GM21529 (cell line): ENCODE measurements at regions not wholly inside any gene's neighbourhood (a gene's known extent, or its start where the extent isn't known, plus 50 kb on each side); places are given as distances from the start of the nearest gene placed in this dataset.

Source experiments
- ATAC-seq: cut with Tn5 transposase; IDR thresholded peaks from one replicate; pipeline ENCODE4 v1.9.1; 2021; ENCODE audit not compliant: unreplicated experiment

DNA sequence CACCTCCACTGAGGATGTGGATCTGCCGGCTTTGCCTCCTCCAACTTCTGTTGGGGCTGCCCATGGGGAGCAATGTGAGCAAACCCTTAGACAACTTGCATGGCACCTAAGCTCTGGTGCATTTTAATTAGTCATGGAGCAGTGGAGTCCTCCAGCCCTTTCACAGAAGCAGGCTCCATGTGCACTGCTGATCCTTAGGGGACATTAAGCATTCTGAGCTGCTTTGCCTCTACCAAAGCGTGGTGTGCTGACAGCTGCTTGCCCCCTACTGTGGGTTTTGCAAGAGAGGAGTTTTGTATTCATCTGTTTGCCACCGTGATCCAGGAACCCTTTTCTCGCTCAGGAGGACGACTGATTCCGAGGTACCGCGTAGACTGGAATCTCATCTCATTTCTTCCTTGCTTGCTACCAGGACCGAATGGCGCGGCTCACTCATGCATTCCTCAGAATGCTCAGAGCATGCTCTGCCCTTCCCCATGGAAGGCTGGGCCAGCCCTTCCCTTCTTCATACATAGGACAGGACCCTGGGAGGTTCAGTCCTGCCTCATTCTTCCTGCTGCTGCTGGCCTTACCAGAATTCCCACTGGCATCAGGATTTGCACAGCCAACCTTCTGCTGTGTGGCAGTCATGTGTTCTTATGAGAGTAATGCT is 432.5 kb downstream of the GADD45G start:
- no peak for ATAC-seq

DNA sequence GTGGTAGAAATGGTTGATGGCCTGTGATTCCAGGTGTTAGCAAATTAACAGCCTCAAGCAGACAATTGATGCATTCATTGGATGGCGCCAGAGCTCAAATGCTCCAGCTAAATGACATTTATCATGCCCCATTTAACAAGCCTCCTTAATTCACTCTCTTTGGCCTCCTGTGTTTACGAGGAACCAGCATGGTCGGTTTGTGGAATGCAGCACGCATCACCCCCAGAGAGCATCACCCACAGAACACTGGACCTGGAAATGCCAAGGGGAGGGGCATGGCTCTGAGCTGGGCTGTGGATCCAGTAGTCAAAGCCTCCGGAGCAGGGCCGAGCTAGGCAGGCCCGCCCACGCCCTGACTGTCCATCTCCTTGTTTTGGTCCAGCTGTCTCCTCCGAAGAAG is 434.0 kb downstream of the GADD45G start:
- ATAC-seq = no peak

DNA sequence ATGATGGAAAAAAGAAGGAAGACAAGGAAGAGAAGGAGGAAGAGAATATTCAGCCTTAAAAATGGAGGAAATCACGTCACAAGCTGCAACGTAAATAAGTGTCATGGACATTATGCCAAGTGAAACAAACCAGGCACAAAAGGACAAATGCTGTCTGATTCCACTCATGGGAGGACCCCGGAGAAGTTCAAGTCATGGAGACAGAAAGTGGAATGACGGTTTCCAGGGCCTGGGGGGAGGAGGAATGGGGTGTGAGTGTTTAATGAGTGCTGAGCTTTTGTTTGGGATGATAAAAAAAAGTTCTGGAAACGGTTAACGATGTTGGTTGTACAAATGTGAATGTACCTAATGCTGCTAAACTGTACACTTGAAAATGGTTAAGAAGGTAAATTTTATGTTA is 439.5 kb downstream of the GADD45G start:
- ATAC-seq = no peak

DNA sequence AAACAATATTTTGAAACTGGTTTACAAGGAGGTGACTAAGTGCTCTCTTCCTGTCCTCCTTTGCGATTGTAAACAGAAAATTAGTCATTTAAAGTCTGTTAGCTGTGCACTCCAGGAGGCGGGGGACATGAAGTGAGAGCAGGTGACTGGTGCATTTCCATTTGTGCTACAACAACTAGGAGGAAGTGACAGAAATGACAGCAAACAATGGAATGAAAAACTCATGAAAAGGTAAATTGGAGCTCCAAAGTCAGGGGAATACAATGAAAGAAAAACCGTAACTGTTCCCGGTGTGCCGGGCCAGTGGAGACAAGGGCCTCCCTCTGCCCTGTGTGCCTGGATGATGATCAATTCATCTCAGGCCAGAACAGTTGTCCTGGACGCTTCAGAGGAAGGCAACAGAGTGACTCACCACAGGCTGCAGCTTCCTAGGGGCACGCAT is 439.9 kb downstream of the GADD45G start:
- no peak for ATAC-seq

DNA sequence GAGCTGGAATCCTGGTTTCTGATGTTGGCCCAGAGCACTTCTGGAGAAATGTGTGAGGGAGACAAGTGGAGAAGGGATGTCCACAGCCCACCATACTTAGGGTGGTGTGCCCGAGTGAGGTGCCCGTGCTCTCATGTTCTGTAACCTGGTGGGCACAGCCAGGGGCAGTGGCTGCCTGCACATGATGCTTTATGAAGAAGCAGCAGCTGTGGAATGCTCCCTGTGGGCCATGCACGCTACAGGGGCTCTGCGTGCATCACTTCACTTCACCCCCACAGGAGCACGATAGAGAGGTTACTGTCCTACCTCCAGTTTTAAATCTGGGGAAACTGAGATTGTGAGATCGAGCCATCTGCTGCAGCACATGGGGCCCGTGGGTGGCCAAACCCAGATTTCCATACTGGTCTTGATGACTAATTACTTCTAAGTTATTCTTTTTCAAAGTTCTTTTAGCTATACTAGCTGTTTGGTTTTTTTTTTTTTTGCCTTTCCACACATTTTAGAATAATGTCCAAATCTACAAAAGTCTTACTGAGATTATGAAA is 441.6 kb downstream of the GADD45G start:
- no peak for ATAC-seq

DNA sequence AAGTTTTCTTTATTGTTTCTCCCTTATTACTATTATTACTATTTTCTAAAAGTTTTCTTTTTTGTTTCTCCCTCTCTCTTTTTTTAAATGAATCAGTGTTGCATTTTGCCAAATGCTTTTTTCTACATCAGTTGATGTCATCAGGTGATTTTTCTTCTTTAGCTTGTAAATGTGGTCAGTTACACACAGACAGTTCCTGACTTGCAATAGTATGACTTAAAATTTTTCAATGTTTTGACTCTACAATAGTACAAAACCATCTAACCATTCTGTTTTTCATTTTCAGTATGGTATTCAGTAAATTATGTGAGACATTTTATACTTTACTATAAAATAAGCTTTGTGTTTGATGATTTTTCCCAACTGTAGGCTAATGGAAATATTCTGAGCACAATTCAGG is 443.0 kb downstream of the GADD45G start:
- ATAC-seq = no peak

DNA sequence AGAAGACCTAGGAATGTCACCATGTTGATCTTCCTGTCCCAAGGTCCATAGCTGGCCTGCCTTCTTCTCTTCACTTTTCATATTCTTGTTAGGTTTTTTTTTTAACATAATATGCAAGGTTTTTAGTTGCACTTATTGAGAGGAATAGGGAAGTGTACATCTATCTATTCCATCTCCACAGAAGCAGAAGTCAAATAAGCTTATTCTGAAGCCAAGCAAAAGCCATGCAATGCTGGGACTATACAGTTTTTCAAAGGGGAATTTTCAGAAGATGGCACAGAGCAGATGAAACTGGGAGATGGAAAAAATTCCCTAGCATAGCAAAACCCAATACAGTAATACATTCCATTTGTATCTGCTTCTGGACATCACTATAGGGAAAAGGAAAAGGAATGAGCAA is 447.6 kb downstream of the GADD45G start:
- no peak for ATAC-seq

DNA sequence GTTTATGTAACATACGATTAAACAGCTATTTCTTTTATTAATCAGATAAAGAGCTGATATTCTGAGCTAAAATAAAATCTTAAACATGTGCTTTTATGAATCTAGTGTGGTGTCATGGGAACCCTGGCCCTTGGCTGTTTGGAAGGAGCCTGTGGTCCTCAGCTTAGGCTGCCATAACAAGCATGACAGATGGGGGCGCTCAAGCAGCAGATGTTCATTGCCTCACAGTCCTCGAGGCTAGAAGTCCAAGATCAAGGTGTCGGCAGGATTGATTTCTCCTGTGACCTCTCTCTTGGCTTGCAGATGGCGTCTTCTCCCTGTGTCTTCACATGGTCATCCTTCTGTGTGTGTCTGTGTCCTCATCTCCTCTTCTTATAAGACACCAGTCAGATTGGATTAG is 448.2 kb downstream of the GADD45G start:
- no peak for ATAC-seq

DNA sequence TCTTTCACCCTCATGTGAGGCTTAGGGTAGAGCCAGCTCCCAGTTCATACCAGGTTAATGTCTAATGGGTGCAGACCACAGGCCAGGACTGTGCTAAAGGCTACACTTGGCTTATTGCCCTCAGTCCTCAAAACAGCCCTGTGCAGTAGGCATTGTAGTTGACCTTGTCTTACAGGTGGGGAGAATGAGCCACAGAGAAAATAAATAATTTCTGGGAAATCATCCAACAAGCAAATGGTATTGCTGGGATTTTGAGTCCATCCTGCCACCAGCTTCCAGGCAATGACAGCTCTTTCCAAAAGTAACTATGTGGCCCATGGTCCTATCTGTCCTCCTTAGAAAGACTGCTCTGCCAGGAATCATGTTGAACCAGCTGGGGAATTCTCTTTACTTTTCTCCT is 450.0 kb downstream of the GADD45G start:
- no peak for ATAC-seq

DNA sequence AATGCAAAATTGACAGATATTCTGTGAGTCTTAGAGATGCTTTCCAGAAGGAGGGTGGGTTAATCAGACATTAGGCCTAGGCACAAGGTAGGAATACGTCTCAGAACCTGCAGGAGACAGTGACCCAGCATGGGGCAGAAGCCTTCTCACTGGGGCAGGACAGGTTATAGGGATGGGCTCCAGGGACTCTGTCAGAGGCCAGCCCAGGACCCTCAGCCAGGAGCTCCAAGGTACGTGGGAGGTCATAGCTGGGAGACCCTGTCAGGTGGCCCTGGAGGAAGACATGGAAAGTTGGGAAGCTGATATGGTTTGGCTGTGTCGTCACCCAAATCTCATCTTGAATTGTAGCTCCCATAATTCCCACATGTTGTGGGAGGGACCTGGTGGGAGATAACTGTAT is 450.4 kb downstream of the GADD45G start:
- ATAC-seq = no peak

DNA sequence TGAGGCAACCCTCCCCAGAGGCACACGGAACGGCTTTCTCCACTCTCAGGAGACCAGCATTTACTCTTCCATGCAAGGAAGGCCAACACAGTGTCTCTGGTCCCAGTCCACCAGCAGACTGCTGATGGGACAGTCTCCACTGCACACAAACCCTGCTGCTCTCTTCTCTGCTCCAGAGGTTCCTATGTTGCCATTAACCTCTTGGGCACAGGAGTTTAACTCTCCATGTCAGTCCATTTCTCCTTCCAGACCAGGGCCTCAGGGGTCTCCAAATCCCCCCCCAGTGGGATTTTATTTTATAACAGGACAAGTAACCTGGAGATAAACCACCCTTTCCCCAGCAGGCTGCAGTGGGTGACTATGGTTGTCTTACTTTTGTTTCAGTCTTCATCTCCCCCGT is 452.5 kb downstream of the GADD45G start:
- ATAC-seq = no peak

DNA sequence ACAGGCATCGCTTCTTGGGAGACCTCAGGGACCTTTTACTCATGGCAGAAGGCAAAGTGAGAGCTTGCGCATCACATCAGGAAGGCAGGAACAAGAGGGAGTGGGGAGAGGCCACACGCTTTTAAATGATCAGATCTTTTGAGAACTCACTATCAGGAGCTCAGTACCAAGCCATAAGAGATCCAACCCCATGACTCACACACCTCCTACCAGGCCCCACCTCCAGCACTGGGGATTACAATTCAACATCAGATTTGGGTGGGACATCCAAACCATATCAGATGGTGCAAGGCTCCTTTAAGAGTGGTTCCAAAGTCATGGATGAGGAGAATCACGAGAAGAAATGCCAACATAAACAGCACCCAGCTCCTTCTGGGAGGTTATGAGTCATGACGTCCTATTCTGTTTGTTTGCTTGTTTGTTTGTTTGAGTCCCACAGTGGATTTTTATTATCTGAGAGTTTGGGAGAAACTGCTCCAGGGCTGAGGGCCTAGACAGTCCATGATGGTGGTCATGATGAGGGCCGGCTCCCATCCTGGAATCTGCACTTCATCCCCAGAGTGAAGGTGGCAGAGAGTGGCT is 453.5 kb downstream of the GADD45G start:
- ATAC-seq = no peak

DNA sequence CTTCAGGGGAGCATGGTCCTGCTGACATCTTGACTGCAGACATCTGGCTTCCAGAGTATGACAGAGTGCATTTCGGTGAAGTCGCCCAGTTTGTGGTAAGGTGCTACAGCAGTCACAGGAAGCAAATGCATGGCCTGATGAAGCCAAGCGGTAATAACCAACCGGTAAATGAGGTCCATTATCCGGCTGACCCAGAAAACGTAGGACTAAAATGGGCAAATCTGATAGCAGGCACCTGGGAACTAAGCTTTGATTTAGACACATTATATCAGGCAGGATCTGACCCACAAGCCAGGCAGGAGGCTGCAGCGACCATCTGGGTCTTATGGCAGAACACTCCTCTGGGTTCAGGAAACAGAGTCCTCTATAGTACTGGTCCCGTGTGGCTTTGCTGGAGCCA is 454.6 kb downstream of the GADD45G start:
- ATAC-seq = no peak

DNA sequence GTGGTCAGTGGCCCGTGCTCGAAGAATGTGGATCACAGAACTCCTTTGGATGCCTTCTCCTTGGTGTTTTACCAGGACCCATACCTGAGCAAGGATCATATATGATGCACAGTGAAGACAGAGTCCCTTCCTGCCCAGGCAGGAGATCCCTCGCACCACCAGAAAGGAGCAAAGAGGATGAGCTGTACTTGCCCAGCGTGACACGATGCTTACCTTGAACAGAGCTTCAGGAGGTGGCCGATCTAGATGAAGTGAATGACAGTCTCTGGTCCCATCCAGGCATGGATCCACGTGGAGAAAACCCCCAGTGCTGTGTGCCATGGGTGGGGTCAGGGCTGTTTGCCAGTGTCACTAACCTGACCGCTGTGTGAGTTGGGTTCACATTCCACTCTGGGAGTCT is 455.4 kb downstream of the GADD45G start:
- no peak for ATAC-seq

DNA sequence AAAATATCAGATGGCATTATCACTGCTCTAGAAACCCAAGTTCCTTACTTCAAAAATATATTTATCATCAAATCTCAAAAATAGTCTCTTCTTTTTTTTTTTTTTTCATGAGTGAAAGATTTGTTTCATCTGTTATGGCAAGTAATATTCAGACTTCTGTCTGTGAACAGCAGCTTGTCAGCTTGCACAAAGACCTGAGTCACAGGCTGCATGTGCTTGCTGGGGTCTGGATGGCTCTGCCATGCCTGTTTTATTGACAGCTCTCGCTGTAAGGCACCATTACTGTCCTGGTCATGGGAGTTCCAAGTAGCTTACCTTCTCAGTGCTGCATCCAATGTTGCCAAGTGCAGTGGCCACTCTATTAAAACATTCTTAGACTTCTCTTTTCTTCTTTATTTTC is 456.4 kb downstream of the GADD45G start:
- no peak for ATAC-seq

DNA sequence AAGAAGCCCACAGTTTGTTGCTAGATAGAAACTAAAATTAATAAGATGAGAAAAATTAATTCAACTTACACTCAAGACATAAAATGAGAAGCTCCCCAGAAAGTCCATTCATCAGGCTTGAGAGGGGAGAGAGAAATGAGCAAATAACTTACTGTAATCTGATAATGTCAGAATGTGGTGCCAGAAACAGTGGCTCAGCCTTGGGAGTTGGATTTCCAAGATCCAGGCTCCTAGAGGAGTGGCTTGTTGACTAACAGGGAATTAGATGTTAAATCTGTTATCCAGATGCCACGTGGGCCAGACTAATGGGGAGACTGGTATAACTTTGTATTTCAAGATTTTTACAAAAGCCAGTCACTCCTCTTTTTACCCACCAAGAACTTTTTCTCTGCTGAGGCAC is 458.2 kb downstream of the GADD45G start:
- no peak for ATAC-seq

DNA sequence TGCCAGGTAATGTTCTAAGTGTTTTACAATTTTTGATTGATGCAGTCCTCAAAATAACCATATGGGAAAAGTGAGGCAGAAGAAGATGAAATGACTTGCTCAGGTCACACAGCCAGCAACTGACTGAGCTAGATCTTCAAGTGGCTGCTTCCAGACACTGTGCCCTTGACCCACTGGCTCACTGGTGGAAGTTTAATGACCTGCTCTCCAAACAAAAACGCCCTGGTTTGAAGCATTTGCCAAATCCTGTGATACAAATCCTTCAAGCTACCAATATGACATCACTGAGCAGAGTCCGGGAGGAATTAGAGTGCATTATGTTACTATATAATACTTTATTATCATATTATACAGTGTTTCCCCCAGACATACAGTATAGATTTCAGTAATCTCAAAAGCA is 459.4 kb downstream of the GADD45G start:
- no peak for ATAC-seq

DNA sequence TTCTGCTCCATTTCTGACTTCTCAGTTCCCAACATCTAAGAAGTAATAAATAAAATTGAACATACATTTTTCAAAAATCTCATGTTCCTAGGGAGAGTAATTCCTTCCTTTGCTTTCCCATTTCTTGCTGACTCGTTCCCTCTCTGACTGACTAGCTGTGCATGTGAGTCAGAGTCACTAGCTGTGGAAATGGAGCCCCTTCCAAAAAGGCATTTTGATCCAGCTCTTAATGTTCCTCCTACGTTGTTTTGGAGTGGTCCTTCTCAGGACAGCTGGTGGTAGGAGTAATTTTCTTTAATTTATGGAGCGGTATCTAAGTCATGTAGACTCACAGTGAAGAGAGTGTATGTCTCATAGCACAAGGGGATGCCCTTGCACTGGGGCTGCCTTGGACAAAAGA is 460.2 kb downstream of the GADD45G start:
- no peak for ATAC-seq

DNA sequence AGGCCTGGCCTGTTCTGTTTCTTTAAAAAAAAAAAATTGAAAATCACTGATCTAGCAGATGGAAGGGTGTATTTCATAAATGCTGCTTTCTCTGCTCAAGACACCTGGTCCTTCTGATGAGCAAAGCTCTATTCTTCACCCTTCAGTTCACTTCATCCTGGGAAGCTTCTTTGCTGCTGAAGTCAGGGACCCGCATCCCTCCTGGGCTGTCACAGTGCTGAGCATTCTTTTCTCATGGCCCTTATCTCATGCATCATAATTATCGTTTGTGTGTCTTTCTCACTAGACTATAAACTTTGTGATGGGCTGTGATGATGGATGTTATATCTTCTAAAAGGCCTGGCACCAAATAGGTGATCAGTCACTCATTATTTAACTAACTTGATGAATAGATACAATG is 461.0 kb downstream of the GADD45G start:
- ATAC-seq = no peak

DNA sequence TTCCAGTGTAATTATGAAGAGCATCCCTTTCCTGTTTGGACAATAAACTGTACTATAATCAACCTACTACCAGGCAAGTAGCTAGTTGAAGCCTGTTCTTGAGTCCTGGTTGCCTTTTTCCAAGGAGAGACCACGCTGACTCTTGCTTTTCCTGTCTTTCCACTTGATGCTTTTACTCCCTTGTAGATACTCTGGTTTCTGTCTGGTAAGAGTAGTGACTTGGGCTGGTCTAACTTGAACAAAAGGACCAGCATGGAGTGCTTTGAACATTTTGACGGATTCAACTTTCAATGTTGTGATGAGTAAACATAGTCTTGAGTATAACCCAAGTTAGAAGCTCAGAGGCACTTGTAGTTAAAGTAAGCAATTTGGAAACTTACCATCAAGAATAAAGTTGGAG is 464.3 kb downstream of the GADD45G start:
- ATAC-seq = no peak

DNA sequence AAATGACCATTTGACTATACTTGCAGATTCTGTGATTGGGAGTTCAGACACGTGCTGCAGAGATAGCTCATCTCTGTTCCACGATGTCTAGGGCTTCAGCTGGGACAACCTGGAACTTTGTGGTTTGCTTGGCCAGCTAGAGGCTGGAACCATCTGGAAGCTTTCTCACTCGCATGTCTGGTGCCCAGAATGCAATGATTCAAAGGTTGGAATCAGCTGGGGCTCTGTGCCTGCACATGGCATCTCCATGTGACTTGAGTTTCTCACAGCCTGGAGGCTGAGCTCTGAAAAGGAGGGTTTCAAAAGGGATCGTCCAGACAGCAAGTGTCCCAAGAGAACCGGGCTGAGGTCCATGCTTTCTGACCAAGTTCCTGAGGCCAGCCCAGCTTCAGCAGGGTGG is 465.2 kb downstream of the GADD45G start:
- no peak for ATAC-seq

DNA sequence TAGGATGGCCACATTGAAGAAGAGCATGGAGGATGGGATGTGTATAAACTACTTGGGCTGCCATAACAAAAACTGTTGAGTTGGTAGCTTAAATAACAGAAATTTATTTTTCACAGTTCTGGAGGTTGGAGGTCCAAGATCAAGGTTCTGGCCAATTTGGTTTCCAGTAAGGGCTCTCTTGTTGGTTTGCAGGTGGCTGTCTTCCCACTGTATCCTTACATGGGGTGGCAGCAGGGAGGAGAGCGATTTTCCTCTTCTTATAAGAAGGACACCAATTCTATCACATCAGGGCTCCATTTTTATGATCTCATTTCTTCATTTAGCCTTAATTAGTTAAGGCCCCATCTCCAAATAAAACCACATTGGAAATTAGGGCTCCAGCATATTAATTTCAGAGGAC is 465.7 kb downstream of the GADD45G start:
- ATAC-seq = no peak
